Activated CD8-positive, alpha-beta memory T cell treated with anti-CD3 and anti-CD28 coated beads, Interleukin-2, amount 10 ng/mL, durations not matched to agents 7 days and 5 days (primary cell): ENCODE measurements at regions not wholly inside any gene's neighbourhood (a gene's known extent, or its start where the extent isn't known, plus 50 kb on each side); places are given as distances from the start of the nearest gene placed in this dataset.

Experiments
- ATAC-seq: fragments of 150-1000 bp; cut with Tn5 transposase; one replicate; pipeline ENCODE4 v1.10.0; 2021; ENCODE audit warnings: moderate library complexity
- CTCF ChIA-PET: fragments of 350-600 bp; sonication (Branson Sonifier 250); formaldehyde crosslinking; loops from one replicate; lab custom pipeline; 2021; ENCODE audit warnings: antibody characterized with exemption; lab: Charles Lee
- DNase-seq: peaks from one replicate; pipeline ENCODE4 v3.0.0-alpha.2; 2020
- H3K27ac Mint-ChIP-seq: one replicate; pipeline ENCODE4 v1.8.0; 2021; ENCODE audit warnings: mild to moderate bottlenecking, mixed read lengths
- H3K27me3 Mint-ChIP-seq: one replicate; pipeline ENCODE4 v1.8.0; 2021; ENCODE audit warnings: mixed read lengths
- H3K36me3 Mint-ChIP-seq: one replicate; pipeline ENCODE4 v1.8.0; 2021; ENCODE audit warnings: mild to moderate bottlenecking, mixed read lengths
- H3K4me1 Mint-ChIP-seq: one replicate; pipeline ENCODE4 v1.8.0; 2021; ENCODE audit warnings: mixed read lengths
- H3K4me3 Mint-ChIP-seq: one replicate; pipeline ENCODE4 v1.8.0; 2021; ENCODE audit warnings: mild to moderate bottlenecking, moderate library complexity, mixed read lengths
- H3K9me3 Mint-ChIP-seq: one replicate; pipeline ENCODE4 v1.8.0; 2022; ENCODE audit warnings: low read depth, mixed read lengths

- no peak for DNase-seq
- no peaks in the 10 kb centered on the region for H3K36me3 Mint-ChIP-seq
- peaks cover 21% of the 10 kb centered on the region for H3K27me3 Mint-ChIP-seq
- H3K4me1 Mint-ChIP-seq = no peaks in the 10 kb centered on the region
- ATAC-seq = no peak
- H3K9me3 Mint-ChIP-seq = no peaks in the 10 kb centered on the region
- CTCF ChIA-PET = no interaction called here
- no peak overlapping the region for H3K4me3 Mint-ChIP-seq
- H3K27ac Mint-ChIP-seq = no peak overlapping the region
These were observed 85.7 kb downstream of the INHBB start for GRCh38 chr2:120431386-120432292.

- Mint-ChIP-seq H3K4me1 (no peaks in the 10 kb centered on the region), H3K36me3 (no peaks in the 10 kb centered on the region), H3K27me3 (peaks cover 17% of the 10 kb centered on the region), H3K9me3 (no peaks in the 10 kb centered on the region), H3K27ac (no peak overlapping the region), H3K4me3 (no peak overlapping the region)
- CTCF ChIA-PET = no interaction called here
- no peak for ATAC-seq
- DNase-seq = peak; percentile 22
These were observed 86.5 kb downstream of the INHBB start for GRCh38 chr2:120432293-120432975.

GRCh38 chr2:120432976-120433815, 87.3 kb downstream of the INHBB start:
- Mint-ChIP-seq H3K27ac (no peak overlapping the region), H3K4me1 (no peaks in the 10 kb centered on the region), H3K9me3 (no peaks in the 10 kb centered on the region), H3K27me3 (peaks cover 14% of the 10 kb centered on the region), H3K4me3 (no peak overlapping the region), H3K36me3 (no peaks in the 10 kb centered on the region)
- CTCF ChIA-PET = no interaction called here
- DNase-seq (no peak), ATAC-seq (no peak)

- H3K27ac Mint-ChIP-seq = no peak overlapping the region
- DNase-seq = no peak
- no peak for ATAC-seq
- H3K4me3 Mint-ChIP-seq = no peak overlapping the region
- H3K36me3 Mint-ChIP-seq = no peaks in the 10 kb centered on the region
- H3K4me1 Mint-ChIP-seq = no peaks in the 10 kb centered on the region
- peaks cover 10% of the 10 kb centered on the region for H3K27me3 Mint-ChIP-seq
- no peaks in the 10 kb centered on the region for H3K9me3 Mint-ChIP-seq
- CTCF ChIA-PET = no interaction called here
These were observed 87.9 kb downstream of the INHBB start for GRCh38 chr2:120433816-120434290.

GRCh38 chr2:120434492-120435308, 88.8 kb downstream of the INHBB start:
- H3K27me3 Mint-ChIP-seq = peaks cover 14% of the 10 kb centered on the region
- no peak overlapping the region for H3K4me3 Mint-ChIP-seq
- H3K9me3 Mint-ChIP-seq = no peaks in the 10 kb centered on the region
- H3K27ac Mint-ChIP-seq = no peak overlapping the region
- no peaks in the 10 kb centered on the region for H3K4me1 Mint-ChIP-seq
- DNase-seq (no peak), ATAC-seq (no peak)
- CTCF ChIA-PET = no interaction called here
- H3K36me3 Mint-ChIP-seq = no peaks in the 10 kb centered on the region

GRCh38 chr2:120435671-120436459, 89.9 kb downstream of the INHBB start:
- Mint-ChIP-seq H3K4me1 (no peaks in the 10 kb centered on the region), H3K4me3 (no peak overlapping the region), H3K36me3 (no peaks in the 10 kb centered on the region), H3K27ac (no peak overlapping the region), H3K9me3 (no peaks in the 10 kb centered on the region), H3K27me3 (peaks cover 20% of the 10 kb centered on the region)
- DNase-seq (peak; percentile 15), ATAC-seq (no peak)
- CTCF ChIA-PET = interaction anchor here (0.8 kb wide), 1 partner anchor 93 kb away, joined by 4 read pairs; no protein-coding TSS in a partner anchor

GRCh38 chr2:120436460-120436739, 90.5 kb downstream of the INHBB start:
- ATAC-seq (no peak), DNase-seq (no peak)
- H3K36me3 Mint-ChIP-seq = no peaks in the 10 kb centered on the region
- CTCF ChIA-PET = interaction anchor here (0.8 kb wide), 1 partner anchor 93 kb away, joined by 4 read pairs; no protein-coding TSS in a partner anchor
- H3K4me3 Mint-ChIP-seq = no peak overlapping the region
- H3K9me3 Mint-ChIP-seq = no peaks in the 10 kb centered on the region
- no peaks in the 10 kb centered on the region for H3K4me1 Mint-ChIP-seq
- H3K27ac Mint-ChIP-seq = no peak overlapping the region
- H3K27me3 Mint-ChIP-seq = peaks cover 25% of the 10 kb centered on the region

GRCh38 chr2:120436885-120437603, 91.1 kb downstream of the INHBB start:
- Mint-ChIP-seq H3K27me3 (peaks cover 31% of the 10 kb centered on the region), H3K27ac (no peak overlapping the region), H3K4me1 (no peaks in the 10 kb centered on the region), H3K36me3 (no peaks in the 10 kb centered on the region), H3K9me3 (no peaks in the 10 kb centered on the region), H3K4me3 (no peak overlapping the region)
- peak; percentile 22 for ATAC-seq
- CTCF ChIA-PET = interaction anchor here (1.1 kb wide), 1 partner anchor 94 kb away, joined by 3 read pairs; no protein-coding TSS in a partner anchor
- DNase-seq = no peak

- H3K9me3 Mint-ChIP-seq = no peaks in the 10 kb centered on the region
- DNase-seq = no peak
- H3K27ac Mint-ChIP-seq = no peak overlapping the region
- no peaks in the 10 kb centered on the region for H3K36me3 Mint-ChIP-seq
- CTCF ChIA-PET = interaction anchor here (1.1 kb wide), 1 partner anchor 94 kb away, joined by 3 read pairs; no protein-coding TSS in a partner anchor
- no peak for ATAC-seq
- H3K4me1 Mint-ChIP-seq = peaks cover under 1% of the 10 kb centered on the region
- no peak overlapping the region for H3K4me3 Mint-ChIP-seq
- H3K27me3 Mint-ChIP-seq = peaks cover 36% of the 10 kb centered on the region
These were observed 91.7 kb downstream of the INHBB start for GRCh38 chr2:120437604-120438000.

- DNase-seq = no peak
- Mint-ChIP-seq H3K4me3 (no peak overlapping the region), H3K9me3 (no peaks in the 10 kb centered on the region), H3K27ac (no peak overlapping the region), H3K4me1 (peaks cover 3% of the 10 kb centered on the region), H3K27me3 (peaks cover 43% of the 10 kb centered on the region), H3K36me3 (no peaks in the 10 kb centered on the region)
- CTCF ChIA-PET = interaction anchor here (1.1 kb wide), 1 partner anchor 95 kb away, joined by 3 read pairs; no protein-coding TSS in a partner anchor
- ATAC-seq = no peak
These were observed 92.5 kb downstream of the INHBB start for GRCh38 chr2:120438301-120439066.

GRCh38 chr2:120439067-120439368, 93.1 kb downstream of the INHBB start:
- CTCF ChIA-PET = no interaction called here
- DNase-seq (no peak), ATAC-seq (no peak)
- peaks cover 3% of the 10 kb centered on the region for H3K4me1 Mint-ChIP-seq
- H3K9me3 Mint-ChIP-seq = no peaks in the 10 kb centered on the region
- H3K36me3 Mint-ChIP-seq = no peaks in the 10 kb centered on the region
- no peak overlapping the region for H3K4me3 Mint-ChIP-seq
- peaks cover 48% of the 10 kb centered on the region for H3K27me3 Mint-ChIP-seq
- H3K27ac Mint-ChIP-seq = no peak overlapping the region
